ENCODE measurements at regions not wholly inside any gene's neighbourhood (a gene's known extent, or its start where the extent isn't known, plus 50 kb on each side); places are given as distances from the start of the nearest gene placed in this dataset.

DNA sequence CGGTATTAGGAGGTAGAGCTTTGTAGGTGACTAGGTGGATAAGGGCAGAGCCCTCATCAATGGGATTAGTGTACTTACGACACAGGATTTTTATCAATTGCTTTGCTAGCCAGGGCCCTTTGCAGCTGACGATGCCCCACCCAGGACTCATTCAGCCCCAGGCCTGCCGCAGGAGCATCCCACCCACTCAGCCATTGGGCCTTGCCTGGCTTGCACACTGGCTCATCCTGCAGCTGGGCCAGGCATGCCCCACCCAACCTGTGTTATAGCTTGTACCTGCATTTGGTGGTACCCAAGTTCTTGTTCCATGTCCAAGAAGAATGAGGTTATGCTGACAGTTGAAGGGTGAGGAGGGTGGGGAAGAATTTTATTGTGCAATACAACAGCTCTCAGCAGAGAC lies 317.5 kb downstream of the PPARGC1A start:
- no peak for DNase-seq (ENCODE audit: low read depth)
- H3K4me3 ChIP-seq (ENCODE audit: low read depth, low read length): no peak overlapping the region
- TF ChIP-seq, protein P1, sequence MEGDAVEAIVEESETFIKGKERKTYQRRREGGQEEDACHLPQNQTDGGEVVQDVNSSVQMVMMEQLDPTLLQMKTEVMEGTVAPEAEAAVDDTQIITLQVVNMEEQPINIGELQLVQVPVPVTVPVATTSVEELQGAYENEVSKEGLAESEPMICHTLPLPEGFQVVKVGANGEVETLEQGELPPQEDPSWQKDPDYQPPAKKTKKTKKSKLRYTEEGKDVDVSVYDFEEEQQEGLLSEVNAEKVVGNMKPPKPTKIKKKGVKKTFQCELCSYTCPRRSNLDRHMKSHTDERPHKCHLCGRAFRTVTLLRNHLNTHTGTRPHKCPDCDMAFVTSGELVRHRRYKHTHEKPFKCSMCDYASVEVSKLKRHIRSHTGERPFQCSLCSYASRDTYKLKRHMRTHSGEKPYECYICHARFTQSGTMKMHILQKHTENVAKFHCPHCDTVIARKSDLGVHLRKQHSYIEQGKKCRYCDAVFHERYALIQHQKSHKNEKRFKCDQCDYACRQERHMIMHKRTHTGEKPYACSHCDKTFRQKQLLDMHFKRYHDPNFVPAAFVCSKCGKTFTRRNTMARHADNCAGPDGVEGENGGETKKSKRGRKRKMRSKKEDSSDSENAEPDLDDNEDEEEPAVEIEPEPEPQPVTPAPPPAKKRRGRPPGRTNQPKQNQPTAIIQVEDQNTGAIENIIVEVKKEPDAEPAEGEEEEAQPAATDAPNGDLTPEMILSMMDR (IDR thresholded peaks at IDR 0.05; ENCODE audit: insufficient read depth, low read length): no peak

DNA sequence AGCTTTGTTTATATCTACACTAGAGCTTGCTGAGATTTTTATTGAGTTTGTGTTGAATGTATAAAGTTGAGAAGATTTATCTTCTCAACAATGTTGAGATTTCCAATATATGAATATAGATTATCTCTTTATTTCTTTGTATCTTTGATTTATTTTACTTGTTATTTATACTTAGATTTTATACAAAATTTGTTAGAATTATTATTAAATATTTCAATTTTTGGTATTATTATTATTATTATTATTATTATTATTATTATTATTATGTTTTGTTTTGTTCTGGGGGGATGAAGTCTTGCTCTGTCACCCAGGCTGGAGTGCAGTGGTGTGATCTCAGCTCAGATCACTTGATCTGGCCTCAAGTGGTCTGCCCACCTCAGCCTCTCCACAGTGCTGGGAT lies 322.5 kb downstream of the PPARGC1A start:
- DNase-seq (ENCODE audit: low read depth): no peak
- TF ChIP-seq, protein P1 (IDR thresholded peaks at IDR 0.05; ENCODE audit: insufficient read depth, low read length): no peak
- no peak overlapping the region for H3K4me3 ChIP-seq (ENCODE audit: low read depth, low read length)

DNA sequence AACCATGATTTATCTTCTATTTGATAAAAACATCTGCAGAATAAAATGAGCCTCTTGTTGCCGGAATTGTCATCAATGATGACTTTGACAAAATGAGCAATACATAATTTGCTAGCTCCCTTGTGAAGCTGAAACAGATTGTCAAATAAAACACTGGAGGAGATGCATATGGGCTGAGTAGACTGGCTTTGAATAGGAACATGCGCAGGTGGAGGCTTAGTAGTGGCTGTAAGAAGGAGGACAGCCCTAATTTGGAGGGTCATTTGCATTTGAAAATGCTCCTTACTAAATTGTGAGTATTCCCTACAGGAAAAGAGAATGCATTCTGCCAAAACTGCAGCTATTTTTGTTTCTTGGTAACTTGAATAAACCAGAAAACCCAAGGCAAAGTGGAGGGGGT lies 329.1 kb downstream of the PPARGC1A start:
- TF ChIP-seq, protein P1 (IDR thresholded peaks at IDR 0.05; ENCODE audit: insufficient read depth, low read length): no peak
- H3K4me3 ChIP-seq (ENCODE audit: low read depth, low read length): no peak overlapping the region
- no peak for DNase-seq (ENCODE audit: low read depth)

DNA sequence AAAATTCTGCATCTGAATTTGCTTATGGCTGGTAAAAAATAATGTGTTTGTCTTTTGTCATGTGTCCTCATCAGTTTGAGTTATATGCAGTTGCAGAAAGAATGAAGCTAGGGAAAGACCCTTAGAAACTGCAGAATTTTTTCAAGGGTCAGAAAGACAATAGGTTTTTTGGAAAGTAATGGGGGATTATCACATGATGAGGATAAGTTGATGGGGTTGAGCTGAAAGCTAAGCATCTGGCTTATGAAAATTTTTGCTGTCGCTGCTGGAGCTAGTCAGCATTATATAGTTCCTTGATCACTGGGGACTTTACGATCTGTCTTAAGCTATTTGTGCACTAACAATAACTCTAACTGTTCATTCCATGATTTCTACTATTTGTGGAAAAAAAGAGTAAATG lies 331.7 kb downstream of the PPARGC1A start:
- TF ChIP-seq, protein P1 (IDR thresholded peaks at IDR 0.05; ENCODE audit: insufficient read depth, low read length): no peak
- no peak for DNase-seq (ENCODE audit: low read depth)
- H3K4me3 ChIP-seq (ENCODE audit: low read depth, low read length): no peak overlapping the region

DNA sequence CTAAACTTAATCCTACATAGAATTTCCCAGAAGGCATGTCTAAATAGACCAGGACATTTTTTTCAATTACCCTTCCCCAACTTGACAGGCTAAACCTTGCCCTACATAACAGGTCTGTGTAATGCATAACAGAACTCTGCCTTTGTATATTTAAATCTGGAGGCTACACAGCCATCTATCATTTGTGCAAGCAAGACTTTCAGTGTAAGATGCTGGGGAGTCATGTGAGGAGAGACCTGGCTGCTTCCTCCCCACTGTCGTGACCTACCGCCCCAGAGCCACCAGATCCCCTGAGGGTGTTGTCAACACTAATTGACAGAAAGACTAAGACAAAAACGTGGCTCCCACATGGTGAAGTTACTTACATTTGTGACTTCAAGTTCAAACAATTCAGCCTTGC lies 342.2 kb downstream of the PPARGC1A start:
- no peak for DNase-seq (ENCODE audit: low read depth)
- TF ChIP-seq, protein P1 (IDR thresholded peaks at IDR 0.05; ENCODE audit: insufficient read depth, low read length): no peak
- H3K4me3 ChIP-seq (ENCODE audit: low read depth, low read length): no peak overlapping the region

DNA sequence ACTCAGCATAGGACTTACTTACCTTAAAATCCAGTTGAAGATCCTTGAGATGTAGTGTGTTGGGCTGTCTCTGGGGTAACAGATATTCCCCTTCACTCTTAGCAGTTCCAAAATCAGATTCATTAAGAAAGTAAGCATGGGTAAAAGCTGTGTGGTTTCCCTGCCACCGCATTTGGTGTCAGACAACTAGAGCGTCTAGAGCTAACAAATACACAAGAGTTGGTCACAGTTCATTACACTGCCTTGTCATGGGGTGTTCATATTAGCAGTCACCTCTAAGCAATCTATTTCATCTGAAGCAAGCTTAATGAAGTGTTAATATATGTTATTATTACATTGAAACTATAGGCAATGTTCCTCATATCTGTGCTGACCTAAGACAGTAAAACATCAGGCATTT lies 342.8 kb downstream of the PPARGC1A start:
- TF ChIP-seq, protein P1 (IDR thresholded peaks at IDR 0.05; ENCODE audit: insufficient read depth, low read length): no peak
- no peak for DNase-seq (ENCODE audit: low read depth)
- no peak overlapping the region for H3K4me3 ChIP-seq (ENCODE audit: low read depth, low read length)

DNA sequence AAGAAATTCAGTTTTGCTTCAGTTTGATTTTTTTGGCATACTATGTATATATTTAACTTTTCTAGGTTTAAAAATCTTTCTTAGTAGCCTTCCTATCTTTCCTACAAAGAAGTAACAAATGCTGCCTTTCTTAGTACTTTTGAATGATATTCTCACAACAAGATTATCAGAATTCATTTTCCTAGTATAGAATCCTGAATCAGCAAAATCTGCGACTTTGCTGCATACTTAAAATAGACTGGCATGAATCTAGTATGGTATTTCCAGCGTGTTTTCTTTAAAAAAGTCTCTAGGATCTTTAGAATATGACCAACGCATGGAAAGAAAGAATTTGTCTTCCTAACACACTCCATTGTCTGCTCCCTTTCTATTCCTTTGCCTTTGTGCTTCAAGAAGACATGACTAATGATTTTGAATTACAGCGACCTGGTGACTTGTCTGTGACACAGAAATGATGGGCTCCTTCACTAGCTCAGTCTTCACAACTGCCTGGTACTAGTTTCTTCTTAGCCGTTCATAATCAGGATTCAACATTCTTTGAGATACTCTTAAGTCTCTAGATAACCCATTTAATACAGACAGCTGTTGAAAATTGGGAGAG lies 349.8 kb downstream of the PPARGC1A start:
- H3K4me3 ChIP-seq (ENCODE audit: low read depth, low read length): no peak overlapping the region
- no peak for DNase-seq (ENCODE audit: low read depth)
- TF ChIP-seq, protein P1 (IDR thresholded peaks at IDR 0.05; ENCODE audit: insufficient read depth, low read length): no peak
